Neural cell (in vitro differentiated cells): ENCODE measurements at regions not wholly inside any gene's neighbourhood (a gene's known extent, or its start where the extent isn't known, plus 50 kb on each side); places are given as distances from the start of the nearest gene placed in this dataset.

Experiments
- H2AFZ ChIP-seq: fragments of 200-600, 300-800 bp; sonication (generic), shearing (Covaris generic); 2 replicates; pipeline ENCODE4 v1.6.0; 2014; ENCODE audit warnings: low read depth, mild to moderate bottlenecking, antibody characterized with exemption, low read length, moderate library complexity
- H3F3A ChIP-seq: fragments of 200-600 bp; shearing (Covaris generic); 2 replicates; pipeline ENCODE4 v1.6.1; 2016; ENCODE audit warnings: mild to moderate bottlenecking, moderate library complexity, mixed read lengths, antibody characterized with exemption, low read length; ENCODE audit not compliant: insufficient read depth, poor library complexity, severe bottlenecking
- H3K27ac ChIP-seq: fragments of 200-600, 300-800 bp; sonication (generic), shearing (Covaris generic); 2 replicates; pipeline ENCODE4 v1.5.1; 2014; ENCODE audit warnings: mild to moderate bottlenecking, low read length, moderate library complexity
- H3K27me3 ChIP-seq: fragments of 300-800, 200-600 bp; sonication (generic), shearing (Covaris generic); 2 replicates; pipeline ENCODE4 v1.6.0; 2014; ENCODE audit warnings: mild to moderate bottlenecking, low read depth, low read length, moderate library complexity; ENCODE audit not compliant: insufficient read depth
- H3K36me3 ChIP-seq: fragments of 300-800, 200-600 bp; sonication (generic), shearing (Covaris generic); 2 replicates; pipeline ENCODE4 v1.5.1; 2014; ENCODE audit warnings: mild to moderate bottlenecking, antibody characterized with exemption, low read length, moderate library complexity; ENCODE audit not compliant: insufficient read depth
- H3K4me2 ChIP-seq: fragments of 300-800, 200-600 bp; sonication (generic), shearing (Covaris generic); 2 replicates; pipeline ENCODE4 v1.6.0; 2014; ENCODE audit warnings: mild to moderate bottlenecking, low read length
- H3K4me3 ChIP-seq: fragments of 300-800, 200-600 bp; sonication (generic), shearing (Covaris generic); 2 replicates; pipeline ENCODE4 v1.5.1; 2014; ENCODE audit warnings: mild to moderate bottlenecking, low read length, moderate library complexity
- H3K79me2 ChIP-seq: fragments of 200-600 bp; shearing (Covaris generic); replicated peaks from 2 replicates; pipeline ENCODE4 v1.6.0; 2014; ENCODE audit warnings: mild to moderate bottlenecking, low read length, moderate library complexity; ENCODE audit not compliant: insufficient read depth
- H3K9ac ChIP-seq: fragments of 300-800, 200-600 bp; sonication (generic), shearing (Covaris generic); 2 replicates; pipeline ENCODE4 v1.6.1; 2016; ENCODE audit warnings: mild to moderate bottlenecking, low read length, mixed read lengths
- H3K9me2 ChIP-seq: fragments of 200-600 bp; shearing (Covaris generic); 2 replicates; pipeline ENCODE4 v1.6.1; 2016; ENCODE audit warnings: mild to moderate bottlenecking, low read length, mixed read lengths; ENCODE audit not compliant: insufficient read depth
- H3K9me3 ChIP-seq: fragments of 200-600, 300-800 bp; sonication (generic), shearing (Covaris generic); 2 replicates; pipeline ENCODE4 v1.6.1; 2016; ENCODE audit warnings: mild to moderate bottlenecking, mixed run types, low read length, moderate library complexity, mixed read lengths
- H4K20me1 ChIP-seq: fragments of 200-600 bp; shearing (Covaris generic); 2 replicates; pipeline ENCODE4 v1.6.1; 2016; ENCODE audit warnings: mild to moderate bottlenecking, mixed run types; ENCODE audit not compliant: insufficient read depth
- CTCF ChIP-seq: fragments of 450-650 bp; IDR thresholded peaks from 2 replicates; pipeline ENCODE4 v1.5.1; 2014; ENCODE audit warnings: antibody characterized with exemption, mild to moderate bottlenecking, moderate library complexity; ENCODE audit not compliant: poor library complexity, severe bottlenecking
- EP300 ChIP-seq: fragments of 450-650 bp; conservative IDR thresholded peaks from 2 replicates; pipeline ENCODE4 v1.6.1; 2014; ENCODE audit warnings: antibody characterized with exemption, mild to moderate bottlenecking, moderate library complexity; ENCODE audit not compliant: poor library complexity, severe bottlenecking
- EZH2 ChIP-seq: fragments of 200-600, 300-800 bp; shearing (Covaris generic), sonication (generic); IDR thresholded peaks from 2 replicates; pipeline ENCODE4 v1.6.1; 2014; ENCODE audit warnings: antibody characterized with exemption, low read length, borderline replicate concordance, mild to moderate bottlenecking; ENCODE audit not compliant: insufficient read depth, poor library complexity, severe bottlenecking
- MXI1 ChIP-seq: fragments of 450-650 bp; conservative IDR thresholded peaks from 2 replicates; pipeline ENCODE4 v1.6.1; 2014; ENCODE audit warnings: antibody characterized with exemption, mild to moderate bottlenecking; ENCODE audit not compliant: poor library complexity, severe bottlenecking
- POLR2AphosphoS5 ChIP-seq: IDR thresholded peaks from 2 replicates; pipeline ENCODE4 v1.6.1; 2012
- RAD21 ChIP-seq: fragments of 450-650 bp; conservative IDR thresholded peaks from 2 replicates; pipeline ENCODE4 v1.6.1; 2014; ENCODE audit warnings: antibody characterized with exemption, mild to moderate bottlenecking, moderate library complexity
- REST ChIP-seq: IDR thresholded peaks from 2 replicates; pipeline ENCODE4 v1.6.1; 2012; ENCODE audit warnings: borderline replicate concordance
- SMC3 ChIP-seq: fragments of 450-650 bp; conservative IDR thresholded peaks from 2 replicates; pipeline ENCODE4 v1.6.1; 2014; ENCODE audit warnings: antibody characterized with exemption, mild to moderate bottlenecking, moderate library complexity; ENCODE audit not compliant: poor library complexity
- TAF1 ChIP-seq: IDR thresholded peaks from 2 replicates; pipeline ENCODE4 v1.6.1; 2012; ENCODE audit warnings: low read depth

DNA sequence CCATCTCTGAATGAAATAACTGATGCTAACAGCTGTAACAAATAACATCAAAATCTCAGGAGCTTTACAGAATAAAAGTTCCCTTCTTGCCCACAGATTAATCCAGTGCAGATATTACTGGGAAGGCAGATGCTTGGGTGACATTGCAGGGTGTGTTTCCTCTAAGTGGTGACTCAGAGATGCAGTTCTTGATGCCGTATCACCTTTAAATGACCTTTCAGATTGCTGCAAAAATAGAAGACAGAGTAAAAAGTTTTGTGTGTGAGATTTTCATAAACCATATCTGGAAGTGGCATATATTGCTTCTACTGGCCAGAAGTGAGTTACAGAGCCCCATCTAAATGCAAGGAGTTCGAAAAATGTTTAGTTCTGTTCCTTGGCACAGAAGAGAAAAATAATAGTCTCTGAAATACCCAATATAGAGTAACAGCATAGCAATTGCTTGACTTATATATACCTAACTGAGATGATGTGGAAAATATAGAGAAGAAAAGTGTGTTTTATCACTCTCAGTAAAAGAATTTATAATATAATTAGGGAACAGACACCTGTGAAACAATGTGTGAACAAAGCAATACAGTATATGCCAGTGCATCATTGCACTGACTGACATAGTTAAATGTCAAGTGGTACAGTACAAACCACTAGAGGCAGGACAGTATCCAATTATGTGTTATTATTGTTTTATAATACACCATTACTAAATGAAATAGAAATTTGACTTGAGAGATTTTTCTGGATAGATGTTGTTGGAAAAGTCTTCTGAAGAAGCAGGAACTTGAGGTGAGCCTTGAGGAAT is 430.7 kb upstream of the CBLB start:
- no peak overlapping the region for H3K9ac ChIP-seq
- H3K36me3 ChIP-seq: no peaks in the 10 kb centered on the region
- H3F3A ChIP-seq: no peaks in the 10 kb centered on the region
- TF ChIP-seq SMC3: no peak
- TF ChIP-seq POLR2AphosphoS5: no peak
- no peak for TF ChIP-seq REST
- no peak for TF ChIP-seq MXI1
- no peak for TF ChIP-seq EZH2
- no peak for TF ChIP-seq RAD21
- no peak for TF ChIP-seq TAF1
- TF ChIP-seq EP300: no peak
- TF ChIP-seq CTCF: no peak
- H3K9me3 ChIP-seq: no peaks in the 10 kb centered on the region
- H3K4me3 ChIP-seq: no peak overlapping the region
- H3K27me3 ChIP-seq: no peaks in the 10 kb centered on the region
- no peak overlapping the region for H3K4me2 ChIP-seq
- no peaks in the 10 kb centered on the region for H3K9me2 ChIP-seq
- no peak overlapping the region for H3K27ac ChIP-seq
- H4K20me1 ChIP-seq: no peaks in the 10 kb centered on the region
- H2AFZ ChIP-seq: no peak overlapping the region
- H3K79me2 ChIP-seq: no peaks in the 10 kb centered on the region

DNA sequence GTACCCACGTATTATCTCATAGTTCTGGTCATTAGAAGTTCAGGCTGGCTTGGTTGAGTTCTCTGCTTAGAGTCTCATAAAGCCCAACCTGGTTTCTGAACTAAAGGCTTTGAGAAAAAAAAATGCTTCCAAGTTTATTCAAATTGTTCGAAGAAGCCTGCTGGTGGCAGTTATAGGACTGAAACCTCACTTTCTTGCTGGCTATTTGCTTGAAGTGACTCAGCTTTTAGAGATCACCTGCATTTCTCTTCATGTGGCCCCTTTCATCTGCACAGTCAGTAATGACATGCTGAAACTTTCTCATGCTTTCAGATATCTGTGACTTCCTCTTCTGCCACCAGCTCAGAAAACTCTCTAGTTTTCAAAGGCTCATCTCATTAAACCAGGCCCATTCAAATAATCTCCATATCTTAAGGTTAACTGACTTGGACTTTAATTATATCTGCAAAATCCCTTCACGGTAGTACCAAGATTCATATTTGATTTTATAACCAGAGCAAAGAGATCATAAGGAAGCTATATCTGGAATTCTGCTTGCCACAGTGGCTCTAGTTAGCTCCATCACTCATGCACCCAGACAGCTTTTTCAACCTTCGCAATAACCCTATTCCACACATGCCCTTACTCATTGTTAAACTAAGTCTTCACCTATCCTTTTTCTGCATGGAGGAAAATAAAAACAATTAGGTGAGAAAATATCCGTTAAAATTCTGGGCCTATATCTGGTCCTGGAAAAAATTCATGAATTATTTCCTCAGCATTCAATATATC is 433.8 kb upstream of the CBLB start:
- no peak overlapping the region for H3K9ac ChIP-seq
- TF ChIP-seq RAD21: no peak
- no peak overlapping the region for H3K4me3 ChIP-seq
- no peaks in the 10 kb centered on the region for H3K36me3 ChIP-seq
- H3F3A ChIP-seq: no peaks in the 10 kb centered on the region
- H3K9me3 ChIP-seq: no peaks in the 10 kb centered on the region
- no peak overlapping the region for H3K4me2 ChIP-seq
- H3K9me2 ChIP-seq: no peaks in the 10 kb centered on the region
- no peak overlapping the region for H2AFZ ChIP-seq
- H3K27ac ChIP-seq: no peak overlapping the region
- no peaks in the 10 kb centered on the region for H3K27me3 ChIP-seq
- no peaks in the 10 kb centered on the region for H3K79me2 ChIP-seq
- H4K20me1 ChIP-seq: no peaks in the 10 kb centered on the region
